ENCODE measurements at regions not wholly inside any gene's neighbourhood (a gene's known extent, or its start where the extent isn't known, plus 50 kb on each side); places are given as distances from the start of the nearest gene placed in this dataset.

DNA sequence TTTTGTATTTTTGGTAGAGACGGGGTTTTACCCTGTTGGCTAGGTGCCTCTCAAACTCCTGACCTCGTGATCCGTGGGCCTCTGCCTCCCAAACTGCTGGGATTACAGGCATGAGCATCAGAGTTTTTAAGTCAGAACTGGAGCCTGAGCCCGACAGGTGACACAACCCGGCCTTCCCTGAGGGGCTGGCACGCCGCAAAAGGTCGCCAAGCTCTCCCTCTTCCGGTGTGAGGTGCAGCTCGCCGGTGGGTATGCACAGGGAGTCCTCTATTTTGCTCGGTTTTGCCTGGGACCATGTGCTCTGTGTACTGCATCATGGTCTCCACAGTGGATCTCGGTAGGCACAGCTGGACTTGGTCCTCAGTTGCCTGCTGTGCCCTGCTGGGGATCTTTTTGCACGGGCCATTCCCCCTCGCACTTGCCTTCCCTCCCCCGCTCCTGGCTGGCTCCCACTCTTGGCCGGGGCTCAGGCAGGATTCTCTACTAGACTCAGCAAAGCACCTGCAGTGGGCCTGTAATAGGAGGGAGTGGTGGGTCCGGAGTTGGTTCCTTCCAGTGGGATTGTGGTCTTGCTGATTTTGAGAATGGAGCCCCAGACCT is 101.2 kb upstream of the KLF13 start:
- TF ChIP-seq POLR2A (IDR thresholded peaks at IDR 0.05; ENCODE audit: low read length) = no peak
- TF ChIP-seq GATA1 (IDR thresholded peaks at IDR 0.05; ENCODE audit: low read depth, low read length) = no peak

All from erythroblast (primary cell).